Fibroblast of villous mesenchyme (primary cell): ENCODE measurements at regions not wholly inside any gene's neighbourhood (a gene's known extent, or its start where the extent isn't known, plus 50 kb on each side); places are given as distances from the start of the nearest gene placed in this dataset.

Source experiments
- DNase-seq: peaks from one replicate; pipeline ENCODE4 v3.0.0-alpha.2; 2010; ENCODE audit warnings: low read depth
- H3K4me3 ChIP-seq: 2 replicates; pipeline ENCODE4 v1.5.1; 2011; ENCODE audit warnings: low read depth, mild to moderate bottlenecking, low read length
- CTCF ChIP-seq: IDR thresholded peaks from 2 replicates; pipeline ENCODE4 v1.5.1; 2012; ENCODE audit warnings: low read depth, mild to moderate bottlenecking, low read length; ENCODE audit not compliant: insufficient read depth

- DNase-seq, result no peak
- no peak overlapping the region for H3K4me3 ChIP-seq
- TF ChIP-seq CTCF, result no peak
These were observed 594.0 kb upstream of the UBE2E2 start for GRCh38 chr3:22609139-22609538.

- TF ChIP-seq CTCF, result no peak
- DNase-seq, result no peak
- no peak overlapping the region for H3K4me3 ChIP-seq
These were observed 590.2 kb upstream of the UBE2E2 start for GRCh38 chr3:22612927-22613326.

- DNase-seq, result no peak
- no peak overlapping the region for H3K4me3 ChIP-seq
- no peak for TF ChIP-seq CTCF
These were observed 587.3 kb upstream of the UBE2E2 start for GRCh38 chr3:22615790-22616189.

- no peak for DNase-seq
- no peak for TF ChIP-seq CTCF
These were observed 585.8 kb upstream of the UBE2E2 start for GRCh38 chr3:22617372-22617771.

GRCh38 chr3:22620498-22620897 is 582.6 kb upstream of the UBE2E2 start:
- DNase-seq, result no peak
- TF ChIP-seq CTCF, result no peak
- no peak overlapping the region for H3K4me3 ChIP-seq

More at GRCh38 chr3:22617372-22617771, 585.8 kb upstream of the UBE2E2 start:
- no peak overlapping the region for H3K4me3 ChIP-seq

- no peak overlapping the region for H3K4me3 ChIP-seq
- DNase-seq, result no peak
- TF ChIP-seq CTCF, result no peak
These were observed 581.8 kb upstream of the UBE2E2 start for GRCh38 chr3:22621205-22621809.

- no peak overlapping the region for H3K4me3 ChIP-seq
- TF ChIP-seq CTCF, result no peak
- DNase-seq, result no peak
These were observed 575.1 kb upstream of the UBE2E2 start for GRCh38 chr3:22627993-22628499.
